ENCODE measurements at regions not wholly inside any gene's neighbourhood (a gene's known extent, or its start where the extent isn't known, plus 50 kb on each side); places are given as distances from the start of the nearest gene placed in this dataset.

- no peak for TF ChIP-seq EZH2 (IDR thresholded peaks at IDR 0.05; ENCODE audit: low read length, missing control alignments)
- TF ChIP-seq, protein P1, sequence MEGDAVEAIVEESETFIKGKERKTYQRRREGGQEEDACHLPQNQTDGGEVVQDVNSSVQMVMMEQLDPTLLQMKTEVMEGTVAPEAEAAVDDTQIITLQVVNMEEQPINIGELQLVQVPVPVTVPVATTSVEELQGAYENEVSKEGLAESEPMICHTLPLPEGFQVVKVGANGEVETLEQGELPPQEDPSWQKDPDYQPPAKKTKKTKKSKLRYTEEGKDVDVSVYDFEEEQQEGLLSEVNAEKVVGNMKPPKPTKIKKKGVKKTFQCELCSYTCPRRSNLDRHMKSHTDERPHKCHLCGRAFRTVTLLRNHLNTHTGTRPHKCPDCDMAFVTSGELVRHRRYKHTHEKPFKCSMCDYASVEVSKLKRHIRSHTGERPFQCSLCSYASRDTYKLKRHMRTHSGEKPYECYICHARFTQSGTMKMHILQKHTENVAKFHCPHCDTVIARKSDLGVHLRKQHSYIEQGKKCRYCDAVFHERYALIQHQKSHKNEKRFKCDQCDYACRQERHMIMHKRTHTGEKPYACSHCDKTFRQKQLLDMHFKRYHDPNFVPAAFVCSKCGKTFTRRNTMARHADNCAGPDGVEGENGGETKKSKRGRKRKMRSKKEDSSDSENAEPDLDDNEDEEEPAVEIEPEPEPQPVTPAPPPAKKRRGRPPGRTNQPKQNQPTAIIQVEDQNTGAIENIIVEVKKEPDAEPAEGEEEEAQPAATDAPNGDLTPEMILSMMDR (conservative IDR thresholded peaks at IDR 0.05 in 1 of 2, IDR thresholded peaks at IDR 0.05 in 1 of 2; ENCODE audit: low read depth in 1 of 2, low read length in 2 of 2) = no peak
Observed at GRCh38 chr1:57798543-57798942, 374.7 kb upstream of the DAB1 start.
